ENCODE measurements at regions not wholly inside any gene's neighbourhood (a gene's known extent, or its start where the extent isn't known, plus 50 kb on each side); places are given as distances from the start of the nearest gene placed in this dataset.

- TF ChIP-seq CTCF (IDR thresholded peaks at IDR 0.05): no peak
- TF ChIP-seq POLR2AphosphoS5 (IDR thresholded peaks at IDR 0.05): no peak
- TF ChIP-seq EP300 (IDR thresholded peaks at IDR 0.05): no peak
Measured at GRCh38 chr2:182634386-182634785, 81.7 kb upstream of the DNAJC10 start.

Data from gastroesophageal sphincter (tissue), 3 donors.